Esophagus squamous epithelium (tissue), 5 donors: ENCODE measurements at regions not wholly inside any gene's neighbourhood (a gene's known extent, or its start where the extent isn't known, plus 50 kb on each side); places are given as distances from the start of the nearest gene placed in this dataset.
A peak's percentile ranks its signal among the peaks of the same experiment; 100 is the strongest.

Experiments used
- DNase-seq: peaks from one replicate; lab custom pipeline; 2025; lab: John Stamatoyannopoulos, UW
- H3K27ac ChIP-seq, 4 donors: fragments of 200-600 bp; sonication (generic); one replicate each; pipeline ENCODE4 v1.5.1; 2016 to 2019; ENCODE audit warnings: mild to moderate bottlenecking in 1 of 4
- H3K27me3 ChIP-seq, 4 donors: fragments of 200-600 bp; sonication (generic); 1 replicate in 3 of 4; 2 replicates in 1 of 4; pipeline versions ENCODE4 v1.5.1 to v1.6.0; 2017 to 2021; ENCODE audit warnings: antibody characterized with exemption in 1 of 4
- H3K36me3 ChIP-seq, 3 donors: fragments of 200-600 bp; sonication (generic); one replicate each; pipeline ENCODE4 v1.5.1; 2016 to 2019
- H3K4me1 ChIP-seq, 3 donors: fragments of 200-600 bp; sonication (generic); one replicate each; pipeline ENCODE4 v1.5.1; 2017 to 2019
- H3K4me3 ChIP-seq, 4 donors: fragments of 200-600 bp; sonication (generic); 1 replicate in 3 of 4; 2 replicates in 1 of 4; pipeline ENCODE4 v1.5.1; 2016 to 2019; ENCODE audit warnings: mild to moderate bottlenecking in 2 of 4, moderate library complexity in 1 of 4
- H3K9me3 ChIP-seq, 3 donors: fragments of 200-600 bp; sonication (generic); one replicate each; pipeline ENCODE4 v1.5.1; 2016 to 2019
- CTCF ChIP-seq, 6 experiments: fragments of 450-650 bp in 4 of 6; fragments of 200-600 bp in 2 of 6; sonication (generic) in 2 of 6; IDR thresholded peaks; one replicate each; pipeline ENCODE4 v1.5.1; 2016 to 2019; ENCODE audit warnings: antibody characterized with exemption in 6 of 6, mild to moderate bottlenecking in 4 of 6, moderate library complexity in 4 of 6
- POLR2A ChIP-seq, 4 donors: fragments of 450-650 bp; IDR thresholded peaks; one replicate each; pipeline ENCODE4 v1.6.1; 2017; ENCODE audit warnings: antibody characterized with exemption in 4 of 4, mild to moderate bottlenecking in 4 of 4, moderate library complexity in 3 of 4
- WGBS, 2 donors: methylation state at CpG; one replicate each; pipeline ENCODE4 v1.1.5; 2018; 5-methylcytosine and 5-hydroxymethylcytosine counted together
- intact Hi-C: fragments of 100-400 bp; cut with DNase I; formaldehyde crosslinking; loops from one replicate; pipeline ENCODE4 v1.15.0; 2022
- donor health status: DM: yes; HTN: yes; CAD: no.

DNA sequence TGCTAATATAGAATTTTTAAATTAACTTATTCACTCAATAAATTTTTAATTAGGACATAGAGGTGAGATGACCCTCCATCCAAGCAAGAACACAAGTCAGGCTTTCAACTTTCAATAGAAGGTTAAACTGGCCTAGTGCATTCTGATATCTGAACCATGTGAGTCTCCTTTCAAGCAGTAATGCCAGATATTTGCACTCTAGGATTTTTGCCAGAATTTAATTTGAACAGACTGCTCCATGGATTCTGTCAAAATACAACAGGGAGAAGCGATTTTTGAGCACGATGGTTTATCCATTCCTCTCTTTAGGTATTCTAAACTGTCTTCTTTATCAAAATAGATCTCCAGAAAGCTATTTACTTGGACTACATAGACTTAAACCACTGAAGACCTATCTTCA, 72.0 kb upstream of the DCLK2 start:
- H3K4me3 ChIP-seq = no peak overlapping the region
- DNase-seq = no peak
- peak overlapping the region in 2 of 4 donors; percentile 7 to 24 for H3K27ac ChIP-seq
- H3K36me3 ChIP-seq = no peaks in the 10 kb centered on the region
- TF ChIP-seq POLR2A (IDR thresholded peaks at IDR 0.05) (no peak), CTCF (IDR thresholded peaks at IDR 0.05) (no peak)
- WGBS, 2 donors = 26 to 70% methylated on average over 2 of the region's 2 CpGs
- H3K27me3 ChIP-seq = no peaks in the 10 kb centered on the region
- no peaks in the 10 kb centered on the region for H3K9me3 ChIP-seq
- intact Hi-C loops = loop anchor here (5.0 to 10.0 kb wide), 2 partner anchors 211 to 859 kb away; no protein-coding TSS in a partner anchor
- no peaks in the 10 kb centered on the region for H3K4me1 ChIP-seq

- Histone ChIP-seq H3K27ac (no peak overlapping the region), H3K9me3 (no peaks in the 10 kb centered on the region)
- intact Hi-C loops = loop anchor here (5.0 to 10.0 kb wide), 2 partner anchors 210 to 857 kb away; no protein-coding TSS in a partner anchor
These were observed 70.7 kb upstream of the DCLK2 start for GRCh38 chr4:150007512-150007911.

DNA sequence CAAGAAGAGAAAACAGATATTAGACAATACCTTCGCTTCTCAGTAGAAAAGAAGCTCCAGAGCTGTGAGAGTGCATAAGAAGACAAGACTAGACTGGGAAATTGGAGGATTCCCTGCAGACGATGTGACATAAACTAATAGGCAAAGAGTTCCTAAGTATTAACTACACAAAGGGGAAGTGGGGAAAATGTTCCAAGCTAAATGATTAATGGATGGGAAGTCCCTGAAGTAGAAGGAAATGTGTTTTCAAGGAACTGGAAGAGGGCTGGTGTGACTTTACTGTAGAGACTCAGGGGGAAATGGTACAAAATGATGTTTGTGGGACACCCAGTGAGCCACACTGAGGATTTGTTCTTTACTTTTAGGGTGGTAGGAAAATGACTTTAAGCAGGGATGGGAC, 69.7 kb upstream of the DCLK2 start:
- no peak overlapping the region for H3K27ac ChIP-seq
- no peaks in the 10 kb centered on the region for H3K27me3 ChIP-seq
- H3K4me1 ChIP-seq = no peaks in the 10 kb centered on the region
- 46 to 58% methylated on average over 2 of the region's 2 CpGs for WGBS, 2 donors
- TF ChIP-seq CTCF (IDR thresholded peaks at IDR 0.05) (no peak), POLR2A (IDR thresholded peaks at IDR 0.05) (no peak)
- H3K36me3 ChIP-seq = no peaks in the 10 kb centered on the region
- no peaks in the 10 kb centered on the region for H3K9me3 ChIP-seq
- no peak for DNase-seq
- intact Hi-C loops = loop anchor here (5.0 to 10.0 kb wide), 2 partner anchors 209 to 856 kb away; no protein-coding TSS in a partner anchor
- H3K4me3 ChIP-seq = no peak overlapping the region

More at GRCh38 chr4:150007512-150007911, 70.7 kb upstream of the DCLK2 start:
- Histone ChIP-seq H3K27me3 (no peaks in the 10 kb centered on the region), H3K36me3 (no peaks in the 10 kb centered on the region), H3K4me1 (no peaks in the 10 kb centered on the region), H3K4me3 (no peak overlapping the region)
- DNase-seq = no peak
- TF ChIP-seq CTCF (IDR thresholded peaks at IDR 0.05) (no peak), POLR2A (IDR thresholded peaks at IDR 0.05) (no peak)
- 72 to 79% methylated on average over 3 of the region's 3 CpGs for WGBS, 2 donors

- no peak for TF ChIP-seq POLR2A (IDR thresholded peaks at IDR 0.05)
- TF ChIP-seq CTCF (IDR thresholded peaks at IDR 0.05) = no peak
- Histone ChIP-seq H3K4me1 (no peaks in the 10 kb centered on the region), H3K36me3 (no peaks in the 10 kb centered on the region), H3K27me3 (no peaks in the 10 kb centered on the region), H3K4me3 (no peak overlapping the region), H3K9me3 (no peaks in the 10 kb centered on the region), H3K27ac (no peak overlapping the region)
- intact Hi-C loops = loop anchor here (5.0 to 10.0 kb wide), 2 partner anchors 208 to 855 kb away; no protein-coding TSS in a partner anchor
- no peak for DNase-seq
- 83% methylated on average over 2 of the region's 2 CpGs for WGBS, 2 donors
These were observed 68.7 kb upstream of the DCLK2 start for GRCh38 chr4:150009533-150009932.

- TF ChIP-seq POLR2A (IDR thresholded peaks at IDR 0.05) (no peak), CTCF (IDR thresholded peaks at IDR 0.05) (peak in 5 of 6 experiments; percentile 33 to 60 (median 40))
- Histone ChIP-seq H3K9me3 (no peaks in the 10 kb centered on the region), H3K27ac (no peak overlapping the region), H3K36me3 (no peaks in the 10 kb centered on the region), H3K4me3 (no peak overlapping the region), H3K4me1 (no peaks in the 10 kb centered on the region), H3K27me3 (no peaks in the 10 kb centered on the region)
- intact Hi-C loops = loop anchor here (10.0 kb wide), 1 partner anchor 234 kb away; no protein-coding TSS in a partner anchor
- 21 to 22% methylated on average over 5 of the region's 6 CpGs for WGBS, 2 donors
- no peak for DNase-seq
These were observed 67.6 kb upstream of the DCLK2 start for GRCh38 chr4:150010525-150011126.
